ENCODE measurements at regions not wholly inside any gene's neighbourhood (a gene's known extent, or its start where the extent isn't known, plus 50 kb on each side); places are given as distances from the start of the nearest gene placed in this dataset.
A peak's percentile ranks its signal among the peaks of the same experiment; 100 is the strongest.

DNA sequence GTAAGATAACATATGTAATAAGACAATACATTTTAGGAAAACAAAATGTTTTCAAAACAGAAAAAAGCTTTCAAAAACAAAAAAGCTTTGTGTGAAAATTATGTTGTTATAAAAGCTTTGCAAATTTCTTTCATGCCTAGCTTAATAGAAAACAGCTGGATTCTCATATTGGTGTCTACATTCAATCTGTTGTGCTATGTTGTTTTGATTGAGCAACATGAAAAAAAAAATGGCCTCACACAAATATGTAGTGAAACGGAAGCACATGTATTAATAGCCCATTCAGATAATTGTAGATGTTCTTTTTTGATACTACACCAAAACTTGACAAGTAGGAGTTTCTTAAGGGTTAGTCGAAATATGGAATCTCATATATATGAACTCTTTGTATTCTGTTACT, 197.5 kb downstream of the ZEB2 start:
- Mint-ChIP-seq H3K9me3 (ENCODE audit: insufficient read depth) (peaks cover 5% of the 10 kb centered on the region), H3K27ac (no peak overlapping the region), H3K36me3 (ENCODE audit: low read depth) (peaks cover 40% of the 10 kb centered on the region), H3K4me3 (no peak overlapping the region), H3K27me3 (ENCODE audit: low read depth) (no peaks in the 10 kb centered on the region), H3K4me1 (ENCODE audit: low read depth) (peaks cover 67% of the 10 kb centered on the region)
- DNase-seq (no peak), ATAC-seq (no peak)
- ChIA-PET CTCF (interaction anchor here (0.8 to 1.1 kb wide), 2 partner anchors 52 to 121 kb away, joined by 3 read pairs; no protein-coding TSS in a partner anchor), POLR2A (interaction anchor here (2.8 kb wide), 1 partner anchor 9 kb away, joined by 12 read pairs; a partner anchor contains a TSS)

DNA sequence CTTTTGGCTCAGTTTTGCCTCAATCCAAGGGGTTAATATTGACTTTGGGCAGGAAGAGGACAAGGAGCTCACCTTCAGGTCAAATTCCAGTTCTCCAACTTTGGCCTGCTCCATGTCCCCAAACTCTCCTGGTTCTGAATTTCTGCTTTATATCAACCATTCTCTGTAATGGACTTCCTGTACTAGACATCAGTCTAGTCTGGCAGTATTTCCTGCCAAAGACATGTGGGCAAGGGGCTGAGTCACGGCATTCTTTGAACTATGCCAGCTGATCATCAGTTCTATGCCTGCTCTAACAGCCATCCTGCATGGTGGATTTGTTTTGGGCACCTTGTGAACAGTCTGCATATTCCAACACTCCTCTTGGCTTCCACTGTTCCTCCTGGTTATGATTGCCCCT, 199.4 kb downstream of the ZEB2 start:
- DNase-seq, result peak; percentile 73
- Mint-ChIP-seq H3K9me3 (ENCODE audit: insufficient read depth) (peaks cover 5% of the 10 kb centered on the region), H3K36me3 (ENCODE audit: low read depth) (peaks cover 47% of the 10 kb centered on the region), H3K27me3 (ENCODE audit: low read depth) (no peaks in the 10 kb centered on the region), H3K27ac (peak overlapping the region; percentile 83), H3K4me3 (peak overlapping the region; percentile 54), H3K4me1 (ENCODE audit: low read depth) (peaks cover 58% of the 10 kb centered on the region)
- ChIA-PET CTCF (interaction anchor here (1.4 kb wide), 1 partner anchor 11 kb away, joined by 5 read pairs; no protein-coding TSS in a partner anchor), POLR2A (interaction anchor here (0.5 to 2.8 kb wide), 4 partner anchors 8 to 252 kb away, joined by 3 to 12 read pairs (median 4); a partner anchor contains a TSS)
- ATAC-seq, result peak; percentile 70

DNA sequence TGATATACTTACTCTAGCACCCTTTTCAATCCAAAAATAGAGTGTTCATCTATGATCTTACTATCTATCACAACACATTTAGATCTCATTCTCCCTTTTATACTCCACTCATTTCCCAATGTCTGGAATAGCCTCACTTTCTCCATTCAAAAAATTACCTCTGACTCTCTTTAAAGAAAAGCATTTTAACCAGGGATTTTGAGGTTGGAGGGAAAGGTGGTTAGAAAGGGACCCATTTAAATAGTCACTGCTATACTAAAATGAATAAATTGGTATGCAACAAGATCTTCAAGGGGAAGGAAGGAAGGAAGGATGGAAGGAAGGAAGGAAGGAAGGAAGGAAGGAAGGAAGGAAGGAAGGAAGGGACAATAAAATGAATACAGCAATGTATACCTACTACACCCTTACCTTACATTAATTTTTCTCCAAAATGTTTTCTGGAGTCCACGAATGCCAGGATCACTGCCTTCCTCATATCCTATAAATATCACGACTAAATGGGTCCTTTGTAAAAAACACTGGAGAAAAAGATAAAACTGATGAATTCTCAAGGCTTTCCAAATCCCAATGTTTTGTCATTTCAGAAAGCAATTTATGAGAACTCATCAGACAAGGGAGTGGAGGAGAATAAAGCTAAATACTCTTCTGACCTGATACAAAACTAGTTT, 202.7 kb downstream of the ZEB2 start:
- ChIA-PET CTCF (interaction anchor here (1.0 to 1.5 kb wide), 3 partner anchors 11 to 28 kb away, joined by 3 to 7 read pairs (median 3); no protein-coding TSS in a partner anchor), POLR2A (no interaction called here)
- Mint-ChIP-seq H3K9me3 (ENCODE audit: insufficient read depth) (peaks cover 16% of the 10 kb centered on the region), H3K4me3 (no peak overlapping the region), H3K27ac (no peak overlapping the region), H3K4me1 (ENCODE audit: low read depth) (peaks cover 27% of the 10 kb centered on the region), H3K36me3 (ENCODE audit: low read depth) (peaks cover 54% of the 10 kb centered on the region), H3K27me3 (ENCODE audit: low read depth) (no peaks in the 10 kb centered on the region)
- DNase-seq, result no peak
- no peak for ATAC-seq

DNA sequence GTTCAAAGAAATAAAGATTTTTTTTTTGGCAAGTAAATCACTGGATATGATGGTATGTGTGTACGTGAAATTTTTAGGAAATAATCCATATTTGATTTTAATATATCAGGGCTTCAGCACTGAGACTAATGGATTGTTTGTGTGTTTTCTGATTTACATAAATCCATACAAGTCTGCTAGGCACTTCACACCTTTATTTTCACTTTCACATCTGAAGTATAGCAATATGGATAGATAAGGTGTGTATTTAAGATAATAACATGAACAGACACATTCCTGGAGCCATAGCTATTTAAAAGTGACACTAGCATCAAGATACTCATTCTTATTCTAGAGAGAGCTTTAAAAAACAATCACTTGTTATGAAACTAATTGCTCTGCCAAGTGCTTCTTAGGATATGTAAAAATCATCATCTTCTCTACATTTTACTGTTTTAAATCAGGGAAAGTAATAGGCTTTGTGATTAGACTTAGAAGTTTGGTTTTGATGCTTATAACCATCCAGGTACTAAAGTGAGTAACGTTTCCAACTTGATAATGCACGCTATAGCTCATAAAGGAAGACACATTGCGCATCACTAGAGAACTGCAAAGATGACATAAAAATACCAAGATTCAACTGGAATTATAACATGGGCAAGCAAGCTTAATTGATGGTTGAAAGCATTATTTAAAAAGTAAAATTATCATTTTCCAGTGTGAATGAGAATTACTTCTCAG, 208.9 kb downstream of the ZEB2 start:
- no peak overlapping the region for H3K4me3 Mint-ChIP-seq
- ATAC-seq (no peak), DNase-seq (no peak)
- no peak overlapping the region for H3K27ac Mint-ChIP-seq
- H3K4me1 Mint-ChIP-seq (ENCODE audit: low read depth), result peaks cover 16% of the 10 kb centered on the region
- peaks cover 52% of the 10 kb centered on the region for H3K36me3 Mint-ChIP-seq (ENCODE audit: low read depth)
- H3K9me3 Mint-ChIP-seq (ENCODE audit: insufficient read depth), result peaks cover 39% of the 10 kb centered on the region
- no peaks in the 10 kb centered on the region for H3K27me3 Mint-ChIP-seq (ENCODE audit: low read depth)
- ChIA-PET CTCF (interaction anchor here (1.2 to 1.4 kb wide), 3 partner anchors 17 to 26 kb away, joined by 3 read pairs; no protein-coding TSS in a partner anchor), POLR2A (interaction anchor here (0.6 kb wide), 2 partner anchors 54 to 200 kb away, joined by 3 to 4 read pairs; no protein-coding TSS in a partner anchor)

DNA sequence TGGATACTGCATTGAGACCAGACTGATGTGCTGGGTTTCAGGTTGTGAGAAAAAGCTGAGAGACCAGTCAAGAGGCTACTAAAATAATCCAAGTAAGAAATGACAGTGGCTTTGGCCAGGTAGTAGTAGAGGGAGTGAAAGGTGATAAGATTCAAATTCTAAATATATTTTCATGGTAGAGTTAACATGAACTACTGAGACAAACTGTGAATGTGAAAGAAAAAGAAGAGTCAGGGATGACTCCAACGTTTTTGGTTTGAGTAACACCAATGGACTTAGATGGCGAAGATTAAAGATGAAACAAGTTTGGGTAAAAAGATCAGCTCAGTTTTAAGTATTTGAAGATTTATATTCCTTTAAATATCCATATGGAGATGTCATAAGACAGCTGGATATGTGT, 209.4 kb downstream of the ZEB2 start:
- CTCF ChIA-PET, result interaction anchor here (1.2 to 1.4 kb wide), 3 partner anchors 16 to 25 kb away, joined by 3 read pairs; no protein-coding TSS in a partner anchor

DNA sequence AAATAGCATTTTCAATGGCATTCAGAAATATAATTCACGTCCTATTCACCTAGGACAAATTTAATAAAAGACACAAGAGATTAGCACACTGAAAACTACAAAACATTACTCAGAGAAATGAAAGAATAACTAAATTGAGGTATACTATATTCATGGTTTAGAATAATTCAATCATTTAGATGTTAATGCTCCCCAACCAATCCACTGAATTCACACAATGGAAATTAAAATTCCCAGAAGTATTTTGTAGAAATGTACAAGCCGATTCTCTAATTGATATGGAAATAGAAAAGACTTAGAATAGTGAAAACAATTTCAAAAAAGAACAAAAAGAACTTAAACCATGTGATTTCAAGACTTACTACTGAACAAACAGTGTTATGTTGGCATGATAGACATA, 212.2 kb downstream of the ZEB2 start:
- Mint-ChIP-seq H3K27me3 (ENCODE audit: low read depth) (no peaks in the 10 kb centered on the region), H3K9me3 (ENCODE audit: insufficient read depth) (peaks cover 29% of the 10 kb centered on the region), H3K4me3 (no peak overlapping the region), H3K36me3 (ENCODE audit: low read depth) (peaks cover 35% of the 10 kb centered on the region), H3K4me1 (ENCODE audit: low read depth) (peaks cover 16% of the 10 kb centered on the region), H3K27ac (no peak overlapping the region)
- ATAC-seq (no peak), DNase-seq (no peak)
- POLR2A ChIA-PET, result no interaction called here
- CTCF ChIA-PET, result no interaction called here

More for the DNA sequence above, 209.4 kb downstream of the ZEB2 start:
- no peak overlapping the region for H3K4me3 Mint-ChIP-seq
- H3K9me3 Mint-ChIP-seq (ENCODE audit: insufficient read depth), result peaks cover 39% of the 10 kb centered on the region
- H3K27ac Mint-ChIP-seq, result no peak overlapping the region
- peaks cover 16% of the 10 kb centered on the region for H3K4me1 Mint-ChIP-seq (ENCODE audit: low read depth)
- ATAC-seq (no peak), DNase-seq (no peak)
- POLR2A ChIA-PET, result no interaction called here
- no peaks in the 10 kb centered on the region for H3K27me3 Mint-ChIP-seq (ENCODE audit: low read depth)
- peaks cover 48% of the 10 kb centered on the region for H3K36me3 Mint-ChIP-seq (ENCODE audit: low read depth)

DNA sequence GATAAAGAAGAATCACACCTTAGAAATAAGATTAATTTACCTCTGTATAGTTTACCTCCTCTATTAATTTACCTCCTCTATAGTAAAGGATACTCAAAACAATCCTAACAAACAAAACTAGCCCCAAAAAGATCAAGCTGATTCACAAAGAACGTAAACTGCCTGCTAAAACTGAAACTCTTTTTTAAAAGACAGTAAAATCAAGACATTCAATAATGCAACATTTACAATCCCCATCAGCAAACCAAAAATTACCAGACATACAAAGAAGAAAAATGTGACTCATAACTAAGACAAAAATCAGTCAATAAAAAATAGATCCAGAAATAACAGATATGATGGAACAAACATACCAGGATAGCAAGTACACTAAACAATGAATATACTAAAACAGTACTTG, 215.7 kb downstream of the ZEB2 start:
- no peak for DNase-seq
- ChIA-PET POLR2A (interaction anchor here (0.6 kb wide), 1 partner anchor 28 kb away, joined by 4 read pairs; no protein-coding TSS in a partner anchor), CTCF (no interaction called here)
- no peak overlapping the region for H3K27ac Mint-ChIP-seq
- no peak overlapping the region for H3K4me3 Mint-ChIP-seq
- no peak for ATAC-seq
- H3K9me3 Mint-ChIP-seq (ENCODE audit: insufficient read depth), result peaks cover 5% of the 10 kb centered on the region
- peaks cover 4% of the 10 kb centered on the region for H3K4me1 Mint-ChIP-seq (ENCODE audit: low read depth)
- H3K27me3 Mint-ChIP-seq (ENCODE audit: low read depth), result no peaks in the 10 kb centered on the region
- peaks cover 19% of the 10 kb centered on the region for H3K36me3 Mint-ChIP-seq (ENCODE audit: low read depth)

DNA sequence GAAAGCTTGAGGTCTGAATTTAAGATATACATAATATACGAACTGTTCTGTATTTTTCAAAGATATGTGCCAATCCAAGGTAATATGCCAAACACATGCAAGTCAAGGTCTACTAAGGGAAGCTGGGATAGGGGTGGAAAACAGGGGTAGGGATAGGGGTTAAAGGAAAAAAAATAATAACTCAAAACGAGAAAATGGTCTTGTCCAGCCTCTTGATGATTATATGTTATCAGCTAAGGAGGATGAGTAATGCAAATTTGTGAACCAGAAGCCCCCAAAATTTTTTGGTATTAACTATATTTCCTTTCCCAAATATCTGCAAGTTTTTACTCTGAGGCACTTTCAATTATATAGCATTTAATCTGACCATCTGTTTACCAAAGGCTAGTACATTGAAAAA, 219.3 kb downstream of the ZEB2 start:
- Mint-ChIP-seq H3K4me3 (no peak overlapping the region), H3K9me3 (ENCODE audit: insufficient read depth) (no peaks in the 10 kb centered on the region), H3K27me3 (ENCODE audit: low read depth) (no peaks in the 10 kb centered on the region), H3K27ac (no peak overlapping the region), H3K36me3 (ENCODE audit: low read depth) (peaks cover 7% of the 10 kb centered on the region), H3K4me1 (ENCODE audit: low read depth) (no peaks in the 10 kb centered on the region)
- no peak for DNase-seq
- CTCF ChIA-PET, result interaction anchor here (0.6 to 1.4 kb wide), 2 partner anchors 9 to 15 kb away, joined by 3 read pairs; no protein-coding TSS in a partner anchor
- no peak for ATAC-seq
- POLR2A ChIA-PET, result interaction anchor here (0.6 kb wide), 1 partner anchor 9 kb away, joined by 3 read pairs; no protein-coding TSS in a partner anchor

DNA sequence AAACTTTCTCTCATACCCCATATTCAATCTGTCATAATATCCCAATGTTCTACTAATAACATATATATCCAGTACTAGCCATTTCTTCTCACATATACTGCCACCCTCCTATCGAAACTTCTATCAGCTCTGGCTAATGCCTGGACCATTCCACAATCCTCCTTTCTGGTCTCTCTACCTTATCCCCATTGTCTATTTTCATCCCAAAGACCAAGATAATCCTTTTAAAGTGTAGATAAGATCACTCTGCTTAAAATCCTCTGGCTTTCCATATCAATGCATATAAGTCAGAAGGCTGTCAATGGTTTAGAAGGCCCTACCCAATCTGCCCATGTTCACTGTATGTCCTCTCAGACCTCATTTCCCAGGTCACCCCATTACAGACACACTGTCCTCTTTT, 229.6 kb downstream of the ZEB2 start:
- ChIA-PET POLR2A (no interaction called here), CTCF (interaction anchor here (1.1 kb wide), 1 partner anchor 12 kb away, joined by 3 read pairs; no protein-coding TSS in a partner anchor)
- no peak overlapping the region for H3K4me3 Mint-ChIP-seq
- no peaks in the 10 kb centered on the region for H3K27me3 Mint-ChIP-seq (ENCODE audit: low read depth)
- DNase-seq (no peak), ATAC-seq (no peak)
- H3K4me1 Mint-ChIP-seq (ENCODE audit: low read depth), result no peaks in the 10 kb centered on the region
- H3K27ac Mint-ChIP-seq, result no peak overlapping the region
- H3K9me3 Mint-ChIP-seq (ENCODE audit: insufficient read depth), result peaks cover 5% of the 10 kb centered on the region
- H3K36me3 Mint-ChIP-seq (ENCODE audit: low read depth), result peaks cover 10% of the 10 kb centered on the region

DNA sequence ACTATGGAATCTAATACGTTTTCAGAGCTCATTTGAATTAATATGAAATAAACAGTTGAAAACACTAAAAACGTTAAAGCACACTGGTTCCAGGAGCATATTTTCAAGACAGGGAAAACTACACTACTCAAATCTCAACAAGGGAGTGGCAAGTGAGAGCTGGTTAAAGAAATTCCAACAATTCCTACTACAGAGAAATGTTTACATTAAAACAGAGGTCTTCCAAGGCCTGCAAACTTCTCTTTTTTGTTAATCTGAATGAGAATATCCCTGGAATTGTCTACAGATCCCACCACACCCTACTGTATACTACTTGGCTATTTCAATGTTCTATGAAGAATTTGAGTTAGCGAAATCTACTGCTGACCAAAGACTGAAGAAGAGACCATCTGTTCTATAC, 231.5 kb downstream of the ZEB2 start:
- H3K36me3 Mint-ChIP-seq (ENCODE audit: low read depth), result peaks cover 9% of the 10 kb centered on the region
- no peaks in the 10 kb centered on the region for H3K27me3 Mint-ChIP-seq (ENCODE audit: low read depth)
- no peak for DNase-seq
- CTCF ChIA-PET, result interaction anchor here (1.4 kb wide), 1 partner anchor 28 kb away, joined by 3 read pairs; no protein-coding TSS in a partner anchor
- no peak for ATAC-seq
- no peak overlapping the region for H3K27ac Mint-ChIP-seq
- POLR2A ChIA-PET, result no interaction called here
- no peak overlapping the region for H3K4me3 Mint-ChIP-seq
- peaks cover 5% of the 10 kb centered on the region for H3K9me3 Mint-ChIP-seq (ENCODE audit: insufficient read depth)
- H3K4me1 Mint-ChIP-seq (ENCODE audit: low read depth), result no peaks in the 10 kb centered on the region

DNA sequence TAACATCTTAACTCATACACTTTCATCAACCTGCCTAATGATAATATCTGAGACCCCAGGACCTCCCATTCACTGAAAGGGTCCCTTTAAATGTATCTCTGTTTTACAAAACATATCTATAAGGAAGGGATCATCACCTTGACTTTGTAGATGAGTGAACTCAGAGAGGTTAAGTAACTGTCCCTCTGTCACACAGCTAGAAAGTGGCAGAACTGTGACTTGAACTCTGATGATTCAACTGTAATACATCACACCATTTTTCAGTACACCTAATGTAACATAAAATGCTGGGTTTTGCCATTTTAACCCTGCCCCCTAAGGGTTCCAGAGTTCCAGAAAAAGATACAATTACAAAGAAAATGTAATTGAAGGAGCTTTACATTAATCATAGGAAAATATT, 234.6 kb downstream of the ZEB2 start:
- ATAC-seq (no peak), DNase-seq (no peak)
- ChIA-PET POLR2A (interaction anchor here (1.0 kb wide), 1 partner anchor 9 kb away, joined by 4 read pairs; no protein-coding TSS in a partner anchor), CTCF (interaction anchor here (1.1 kb wide), 1 partner anchor 25 kb away, joined by 3 read pairs; no protein-coding TSS in a partner anchor)
- peaks cover 4% of the 10 kb centered on the region for H3K36me3 Mint-ChIP-seq (ENCODE audit: low read depth)
- H3K9me3 Mint-ChIP-seq (ENCODE audit: insufficient read depth), result no peaks in the 10 kb centered on the region
- no peak overlapping the region for H3K27ac Mint-ChIP-seq
- no peak overlapping the region for H3K4me3 Mint-ChIP-seq
- H3K27me3 Mint-ChIP-seq (ENCODE audit: low read depth), result no peaks in the 10 kb centered on the region
- H3K4me1 Mint-ChIP-seq (ENCODE audit: low read depth), result no peaks in the 10 kb centered on the region

DNA sequence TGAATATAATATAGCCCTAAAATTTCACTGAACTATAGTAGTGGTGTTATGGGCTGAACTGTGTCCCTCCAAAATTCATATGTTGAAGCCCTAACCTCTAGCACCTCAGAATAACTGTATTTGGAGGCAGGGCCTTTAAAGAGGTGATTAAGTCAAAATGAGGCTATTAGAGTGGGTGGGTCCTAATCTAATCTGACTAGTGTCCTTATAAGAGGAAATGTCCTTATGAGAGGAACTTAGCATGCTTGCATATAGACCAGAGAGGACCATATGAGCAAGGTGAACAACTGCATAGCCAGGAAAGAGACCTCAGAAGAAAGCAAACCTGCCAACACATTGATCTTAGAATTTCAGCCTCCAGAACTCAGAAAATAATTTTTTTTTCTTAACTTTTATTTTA, 238.4 kb downstream of the ZEB2 start:
- ChIA-PET POLR2A (no interaction called here), CTCF (no interaction called here)
- no peak for ATAC-seq
- peaks cover 11% of the 10 kb centered on the region for H3K4me1 Mint-ChIP-seq (ENCODE audit: low read depth)
- H3K4me3 Mint-ChIP-seq, result no peak overlapping the region
- no peaks in the 10 kb centered on the region for H3K36me3 Mint-ChIP-seq (ENCODE audit: low read depth)
- H3K9me3 Mint-ChIP-seq (ENCODE audit: insufficient read depth), result no peaks in the 10 kb centered on the region
- no peaks in the 10 kb centered on the region for H3K27me3 Mint-ChIP-seq (ENCODE audit: low read depth)
- DNase-seq, result no peak
- no peak overlapping the region for H3K27ac Mint-ChIP-seq
